ENCODE measurements at regions not wholly inside any gene's neighbourhood (a gene's known extent, or its start where the extent isn't known, plus 50 kb on each side); places are given as distances from the start of the nearest gene placed in this dataset.
A peak's percentile ranks its signal among the peaks of the same experiment; 100 is the strongest.

- ChIA-PET POLR2A (interaction anchor here (0.7 to 1.0 kb wide), 2 partner anchors 23 to 86 kb away, joined by 4 read pairs; partner anchors contain the start of gene RHOB), CTCF (no interaction called here)
- Histone ChIP-seq H3K27ac (ENCODE audit: extremely low read depth, low read depth, low read length) (no peak overlapping the region), H3K36me3 (ENCODE audit: control insufficient read depth in 2 of 2, insufficient read depth in 1 of 2, low read length in 2 of 2) (no peaks in the 10 kb centered on the region), H3K9me3 (ENCODE audit: control insufficient read depth, insufficient read depth, low read depth, low read length) (no peaks in the 10 kb centered on the region), H3K4me1 (ENCODE audit: control insufficient read depth, insufficient read depth, low read length) (no peaks in the 10 kb centered on the region), H3K4me3 (ENCODE audit: low read depth, low read length) (no peak overlapping the region)
- TF ChIP-seq ZNF138 (tag by site-specific recombination; IDR thresholded peaks at IDR 0.05; ENCODE audit: borderline replicate concordance) = no peak
- TF ChIP-seq GLI4 (tag by site-specific recombination; IDR thresholded peaks at IDR 0.05) = no peak
- TF ChIP-seq BCL11B (tag by site-specific recombination; IDR thresholded peaks at IDR 0.05; ENCODE audit: low read depth) = no peak
- TF ChIP-seq ZNF23 (tag by site-specific recombination; IDR thresholded peaks at IDR 0.05; ENCODE audit: borderline replicate concordance) = no peak
- TF ChIP-seq PRDM1 (tag by site-specific recombination; IDR thresholded peaks at IDR 0.05) = no peak
These were observed 86.0 kb downstream of the RHOB start for GRCh38 chr2:20532634-20533437.

GRCh38 chr2:20533993-20534622, 87.2 kb downstream of the RHOB start:
- POLR2A ChIA-PET = interaction anchor here (1.0 kb wide), 1 partner anchor 87 kb away, joined by 4 read pairs; the partner anchor contains the start of gene RHOB
- TF ChIP-seq TRIM28 (IDR thresholded peaks at IDR 0.05; ENCODE audit: borderline replicate concordance, low read length) (no peak), CTCF (tag by site-specific recombination; IDR thresholded peaks at IDR 0.05) (no peak), ZNF449 (tag by site-specific recombination; IDR thresholded peaks at IDR 0.05) (no peak), ZIC2 (tag by site-specific recombination; IDR thresholded peaks at IDR 0.05) (peak; percentile 43), ZNF132 (tag by site-specific recombination; IDR thresholded peaks at IDR 0.05; ENCODE audit: borderline replicate concordance) (no peak), ZBTB44 (tag by site-specific recombination; IDR thresholded peaks at IDR 0.05) (no peak), ZNF341 (tag by site-specific recombination; IDR thresholded peaks at IDR 0.05; ENCODE audit: low read depth) (no peak), ZNF311 (tag by site-specific recombination; IDR thresholded peaks at IDR 0.05; ENCODE audit: borderline replicate concordance) (no peak)
- CTCF ChIA-PET = interaction anchor here (1.2 to 1.9 kb wide), 2 partner anchors 9 to 81 kb away, joined by 4 to 6 read pairs; no protein-coding TSS in a partner anchor

More at GRCh38 chr2:20533993-20534622, 87.2 kb downstream of the RHOB start:
- Histone ChIP-seq H3K4me1 (ENCODE audit: control insufficient read depth, insufficient read depth, low read length) (no peaks in the 10 kb centered on the region), H3K9me3 (ENCODE audit: control insufficient read depth, insufficient read depth, low read depth, low read length) (no peaks in the 10 kb centered on the region), H3K4me3 (ENCODE audit: low read depth, low read length) (no peak overlapping the region), H3K36me3 (ENCODE audit: control insufficient read depth in 2 of 2, insufficient read depth in 1 of 2, low read length in 2 of 2) (no peaks in the 10 kb centered on the region), H3K27ac (ENCODE audit: extremely low read depth, low read depth, low read length) (no peak overlapping the region)

All from HEK293 (cell line).